ENCODE measurements at regions not wholly inside any gene's neighbourhood (a gene's known extent, or its start where the extent isn't known, plus 50 kb on each side); places are given as distances from the start of the nearest gene placed in this dataset.
A peak's percentile ranks its signal among the peaks of the same experiment; 100 is the strongest.

DNA sequence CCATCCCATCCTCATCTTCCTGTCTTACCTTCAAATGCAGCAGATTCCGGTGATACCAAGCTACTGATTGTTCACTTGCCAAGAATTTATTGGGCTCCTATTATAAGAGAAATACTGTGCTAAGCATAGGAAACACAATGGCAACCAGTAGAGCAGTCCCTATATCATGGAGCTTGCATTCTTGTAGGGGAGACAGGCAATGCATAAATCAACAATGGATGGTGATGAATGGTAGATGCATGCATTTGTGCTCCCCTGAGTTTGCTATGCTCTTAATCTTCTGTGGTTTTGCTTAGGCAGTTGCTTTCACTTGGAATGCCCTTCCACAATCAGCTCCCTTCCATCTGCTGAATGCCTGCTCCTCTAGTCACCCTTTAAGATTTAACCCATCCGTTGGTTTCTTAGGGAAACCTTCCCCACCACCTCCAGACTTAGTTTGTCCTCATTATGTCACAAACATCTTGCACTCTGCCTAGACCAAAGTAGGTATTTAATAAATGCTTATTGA lies 200.2 kb upstream of the TOX3 start (continued):
- TF ChIP-seq, protein P1, sequence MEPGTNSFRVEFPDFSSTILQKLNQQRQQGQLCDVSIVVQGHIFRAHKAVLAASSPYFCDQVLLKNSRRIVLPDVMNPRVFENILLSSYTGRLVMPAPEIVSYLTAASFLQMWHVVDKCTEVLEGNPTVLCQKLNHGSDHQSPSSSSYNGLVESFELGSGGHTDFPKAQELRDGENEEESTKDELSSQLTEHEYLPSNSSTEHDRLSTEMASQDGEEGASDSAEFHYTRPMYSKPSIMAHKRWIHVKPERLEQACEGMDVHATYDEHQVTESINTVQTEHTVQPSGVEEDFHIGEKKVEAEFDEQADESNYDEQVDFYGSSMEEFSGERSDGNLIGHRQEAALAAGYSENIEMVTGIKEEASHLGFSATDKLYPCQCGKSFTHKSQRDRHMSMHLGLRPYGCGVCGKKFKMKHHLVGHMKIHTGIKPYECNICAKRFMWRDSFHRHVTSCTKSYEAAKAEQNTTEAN (CRISPR knock-in tag; IDR thresholded peaks at IDR 0.05), result no peak

DNA sequence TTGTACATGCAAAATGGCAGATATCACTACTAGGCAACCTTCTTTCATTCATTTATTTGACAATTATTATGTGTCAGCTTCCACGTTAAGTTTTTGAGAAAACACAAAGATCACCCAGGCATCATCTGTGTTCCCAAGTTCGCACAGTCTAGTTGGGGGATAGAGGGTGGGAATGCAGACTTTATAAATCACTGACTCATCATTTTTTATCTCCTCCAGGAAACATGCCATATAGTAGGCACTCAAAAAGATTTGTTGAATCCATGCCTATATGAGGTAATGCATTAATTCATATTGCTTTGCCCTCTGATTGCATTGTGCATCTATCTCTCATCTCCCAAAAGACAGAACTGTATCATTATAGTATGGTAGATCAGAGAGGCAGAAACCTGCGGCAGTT lies 196.8 kb upstream of the TOX3 start:
- no peaks in the 10 kb centered on the region for H3K9me1 ChIP-seq (ENCODE audit: control insufficient read depth, insufficient read depth, low read length)
- no peak overlapping the region for H2AFZ ChIP-seq (ENCODE audit: low read depth, low read length)
- no peaks in the 10 kb centered on the region for H3K36me3 ChIP-seq (ENCODE audit: control insufficient read depth, insufficient read depth, low read length)
- in situ Hi-C loops (cut with MboI) (no loop called here), intact Hi-C loops (cut with micrococcal nuclease) (no loop called here)
- H3K9me3 ChIP-seq (replicated peaks; ENCODE audit: control insufficient read depth, insufficient read depth, low read depth, low read length), result peaks cover 2% of the 10 kb centered on the region; the same call in 1 of the 2 replicates
- no peak for ATAC-seq
- no peak for DNase-seq (ENCODE audit: extremely low read depth in 1 of 4, low spot score in 3 of 4)
- no peak for FAIRE-seq
- POLR2A ChIA-PET, result no interaction called here
- no peak overlapping the region for H3K4me3 ChIP-seq
- no peaks in the 10 kb centered on the region for H3K79me2 ChIP-seq (ENCODE audit: control insufficient read depth, insufficient read depth, low read length)
- WGBS (ENCODE audit: insufficient coverage, low coverage, missing lambda C conversion rate), result 3% methylated on average over 3 of the region's 3 CpGs
- H3K27me3 ChIP-seq (ENCODE audit: control insufficient read depth in 2 of 2, insufficient read depth in 2 of 2, low read length in 2 of 2), result no peaks in the 10 kb centered on the region
- no TSS peak for BruUV-seq (replicated peaks)
- H4K20me1 ChIP-seq (replicated peaks; ENCODE audit: control insufficient read depth, insufficient read depth, low read length), result no peaks in the 10 kb centered on the region
- no peak overlapping the region for H3K4me2 ChIP-seq (ENCODE audit: insufficient read depth, low read length)
- TF ChIP-seq MAFF (IDR thresholded peaks at IDR 0.05; ENCODE audit: low read length), result peak; percentile 79
- peak; percentile 45; the same call in 1 of the 2 replicates for TF ChIP-seq C11orf30 (IDR thresholded peaks at IDR 0.05; ENCODE audit: low read depth)
- peak; percentile 67 for TF ChIP-seq ZNF316 (IDR thresholded peaks at IDR 0.05)
- TF ChIP-seq MAFG (tag; conservative IDR thresholded peaks at IDR 0.05), result peak; percentile 58
- TF ChIP-seq SREBF2 (CRISPR knock-in tag; IDR thresholded peaks at IDR 0.05), result no peak
- no peak for TF ChIP-seq HSF4 (CRISPR knock-in tag; IDR thresholded peaks at IDR 0.05; ENCODE audit: borderline replicate concordance)
- TF ChIP-seq CEBPB (tag; IDR thresholded peaks at IDR 0.05), result no peak
- TF ChIP-seq KLF13 (tag; IDR thresholded peaks at IDR 0.05; ENCODE audit: borderline replicate concordance, low read depth), result no peak
- peak; percentile 81 for TF ChIP-seq MAFK (IDR thresholded peaks at IDR 0.05; ENCODE audit: low read length)
- no peak overlapping the region for H3K9ac ChIP-seq (ENCODE audit: insufficient read depth in 1 of 2, low read depth in 2 of 2, low read length in 2 of 2)
- no peaks in the 10 kb centered on the region for H3K4me1 ChIP-seq (replicated peaks in 1 of 2; ENCODE audit: control insufficient read depth in 2 of 2, insufficient read depth in 2 of 2, low read length in 2 of 2)
- CTCF ChIA-PET (ENCODE audit: low intra/inter-chr PET ratio), result no interaction called here
- H3K27ac ChIP-seq (ENCODE audit: extremely low read depth, low read depth, low read length), result no peak overlapping the region
